Osteocyte (in vitro differentiated cells): ENCODE measurements at regions not wholly inside any gene's neighbourhood (a gene's known extent, or its start where the extent isn't known, plus 50 kb on each side); places are given as distances from the start of the nearest gene placed in this dataset.
"Not testable (repeated sequence)": the region's sequence is repeated elsewhere in the genome, so short reads cannot be mapped to it uniquely, and the experiment has no call there.

Source experiments
- DNase-seq: peaks from one replicate; pipeline ENCODE4 v3.0.0; 2021; ENCODE audit warnings: mixed read lengths; ENCODE audit not compliant: unreplicated experiment; ENCODE audit errors: extremely low spot score
- H3K27ac Mint-ChIP-seq: one replicate; pipeline ENCODE4 v1.8.0; 2021; ENCODE audit warnings: mild to moderate bottlenecking, mixed read lengths; ENCODE audit not compliant: unreplicated experiment
- H3K27me3 Mint-ChIP-seq: one replicate; pipeline ENCODE4 v1.8.0; 2021; ENCODE audit warnings: mixed read lengths; ENCODE audit not compliant: unreplicated experiment
- H3K36me3 Mint-ChIP-seq: one replicate; pipeline ENCODE4 v1.8.0; 2021; ENCODE audit warnings: mixed read lengths; ENCODE audit not compliant: unreplicated experiment
- H3K4me1 Mint-ChIP-seq: one replicate; pipeline ENCODE4 v1.8.0; 2021; ENCODE audit warnings: mixed read lengths; ENCODE audit not compliant: unreplicated experiment
- H3K4me3 Mint-ChIP-seq: one replicate; pipeline ENCODE4 v1.8.0; 2021; ENCODE audit warnings: mild to moderate bottlenecking, moderate library complexity, mixed read lengths; ENCODE audit not compliant: unreplicated experiment
- H3K9me3 Mint-ChIP-seq: one replicate; pipeline ENCODE4 v1.8.0; 2021; ENCODE audit warnings: mixed read lengths; ENCODE audit not compliant: unreplicated experiment
- CTCF ChIP-seq: fragments of 200-600 bp; sonication (generic); IDR thresholded peaks from 2 replicates; pipeline ENCODE4 v1.5.0; 2021; ENCODE audit warnings: antibody characterized with exemption, mild to moderate bottlenecking, moderate library complexity

GRCh38 chr7:101727184-101727583, 90.2 kb upstream of the CUX1 start:
- Mint-ChIP-seq H3K9me3 (no peaks in the 10 kb centered on the region), H3K27me3 (peaks cover 8% of the 10 kb centered on the region), H3K36me3 (no peaks in the 10 kb centered on the region), H3K27ac (no peak overlapping the region), H3K4me1 (no peaks in the 10 kb centered on the region), H3K4me3 (no peak overlapping the region)
- no peak for DNase-seq
- TF ChIP-seq CTCF = no peak

- H3K4me3 Mint-ChIP-seq = no peak overlapping the region
- no peaks in the 10 kb centered on the region for H3K9me3 Mint-ChIP-seq
- H3K36me3 Mint-ChIP-seq = no peaks in the 10 kb centered on the region
- no peak for DNase-seq
- H3K27me3 Mint-ChIP-seq = peaks cover 8% of the 10 kb centered on the region
- H3K4me1 Mint-ChIP-seq = no peaks in the 10 kb centered on the region
- no peak overlapping the region for H3K27ac Mint-ChIP-seq
- no peak for TF ChIP-seq CTCF
Measured at GRCh38 chr7:101728128-101728527, 89.3 kb upstream of the CUX1 start.

DNA sequence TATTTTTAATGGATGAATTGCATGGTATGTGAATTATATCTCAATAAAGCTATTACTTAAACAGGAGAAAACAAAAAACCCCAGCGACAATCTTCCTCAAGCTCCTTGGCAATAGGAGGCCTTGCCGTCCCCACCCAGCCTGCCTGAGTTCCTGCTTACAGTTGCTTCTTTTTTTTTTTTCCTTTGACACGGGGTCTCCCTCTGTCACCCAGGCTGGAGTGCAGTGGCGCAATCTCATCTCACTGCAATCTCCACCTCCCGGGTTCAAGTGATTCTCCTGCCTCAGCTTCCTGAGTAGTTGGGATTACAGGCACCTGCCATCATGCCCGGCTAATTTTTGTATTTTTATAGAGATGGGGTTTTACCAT, 88.6 kb upstream of the CUX1 start:
- not testable (repeated sequence) for H3K9me3 Mint-ChIP-seq, DNase-seq, H3K36me3 Mint-ChIP-seq, H3K27ac Mint-ChIP-seq, H3K4me3 Mint-ChIP-seq, H3K27me3 Mint-ChIP-seq, H3K4me1 Mint-ChIP-seq

GRCh38 chr7:101729241-101729883, 88.1 kb upstream of the CUX1 start:
- no peaks in the 10 kb centered on the region for H3K9me3 Mint-ChIP-seq
- H3K36me3 Mint-ChIP-seq = no peaks in the 10 kb centered on the region
- no peak for DNase-seq
- TF ChIP-seq CTCF = no peak
- H3K4me3 Mint-ChIP-seq = no peak overlapping the region
- H3K27me3 Mint-ChIP-seq = peaks cover 8% of the 10 kb centered on the region
- peaks cover 12% of the 10 kb centered on the region for H3K4me1 Mint-ChIP-seq
- H3K27ac Mint-ChIP-seq = no peak overlapping the region

- Mint-ChIP-seq H3K4me1 (peaks cover 12% of the 10 kb centered on the region), H3K9me3 (no peaks in the 10 kb centered on the region), H3K27ac (no peak overlapping the region), H3K27me3 (peaks cover 8% of the 10 kb centered on the region), H3K36me3 (no peaks in the 10 kb centered on the region), H3K4me3 (no peak overlapping the region)
- TF ChIP-seq CTCF = no peak
- DNase-seq = no peak
Measured at GRCh38 chr7:101731502-101732084, 85.8 kb upstream of the CUX1 start.
